ENCODE measurements at regions not wholly inside any gene's neighbourhood (a gene's known extent, or its start where the extent isn't known, plus 50 kb on each side); places are given as distances from the start of the nearest gene placed in this dataset.

DNA sequence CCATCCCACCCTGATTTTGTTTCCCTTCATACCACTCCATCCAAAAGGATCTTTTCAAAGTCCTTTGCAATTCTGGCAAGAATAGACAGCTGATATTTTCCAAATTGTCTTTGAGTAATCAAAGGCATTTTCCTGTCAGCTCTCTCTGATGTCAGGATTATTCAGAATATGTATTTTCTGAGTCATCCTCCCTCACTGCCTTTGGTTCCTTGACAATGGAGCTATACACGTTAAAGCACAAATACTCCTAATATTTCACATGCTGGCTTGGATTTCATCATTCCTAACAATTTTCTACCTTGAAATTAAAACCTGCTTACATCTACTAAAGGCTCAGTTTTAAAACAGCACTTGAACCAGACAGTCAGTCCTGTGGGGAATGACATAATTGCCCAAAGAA lies 379.4 kb downstream of the GADD45G start:
- Histone ChIP-seq H3K4me1 (peaks cover 0 to 4% (median 0%) of the 10 kb centered on the region in 4 donors), H3K27ac (no peak overlapping the region), H3K9me3 (no peaks in the 10 kb centered on the region), H3K4me3 (no peak overlapping the region), H3K27me3 (no peaks in the 10 kb centered on the region), H3K36me3 (no peaks in the 10 kb centered on the region)
- ATAC-seq (ENCODE audit: low FRiP score in 2 of 2) = no peak
- DNase-seq = no peak
- no peak for TF ChIP-seq EP300 (IDR thresholded peaks at IDR 0.05)
- 57 to 79% methylated on average over 1 of the region's 1 CpG for WGBS, 2 donors

GRCh38 chr9:89985068-89985467 lies 380.3 kb downstream of the GADD45G start:
- TF ChIP-seq, protein P1, sequence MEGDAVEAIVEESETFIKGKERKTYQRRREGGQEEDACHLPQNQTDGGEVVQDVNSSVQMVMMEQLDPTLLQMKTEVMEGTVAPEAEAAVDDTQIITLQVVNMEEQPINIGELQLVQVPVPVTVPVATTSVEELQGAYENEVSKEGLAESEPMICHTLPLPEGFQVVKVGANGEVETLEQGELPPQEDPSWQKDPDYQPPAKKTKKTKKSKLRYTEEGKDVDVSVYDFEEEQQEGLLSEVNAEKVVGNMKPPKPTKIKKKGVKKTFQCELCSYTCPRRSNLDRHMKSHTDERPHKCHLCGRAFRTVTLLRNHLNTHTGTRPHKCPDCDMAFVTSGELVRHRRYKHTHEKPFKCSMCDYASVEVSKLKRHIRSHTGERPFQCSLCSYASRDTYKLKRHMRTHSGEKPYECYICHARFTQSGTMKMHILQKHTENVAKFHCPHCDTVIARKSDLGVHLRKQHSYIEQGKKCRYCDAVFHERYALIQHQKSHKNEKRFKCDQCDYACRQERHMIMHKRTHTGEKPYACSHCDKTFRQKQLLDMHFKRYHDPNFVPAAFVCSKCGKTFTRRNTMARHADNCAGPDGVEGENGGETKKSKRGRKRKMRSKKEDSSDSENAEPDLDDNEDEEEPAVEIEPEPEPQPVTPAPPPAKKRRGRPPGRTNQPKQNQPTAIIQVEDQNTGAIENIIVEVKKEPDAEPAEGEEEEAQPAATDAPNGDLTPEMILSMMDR (IDR thresholded peaks at IDR 0.05) = no peak
- TF ChIP-seq POLR2A (IDR thresholded peaks at IDR 0.05) (no peak), EP300 (IDR thresholded peaks at IDR 0.05) (no peak), POLR2AphosphoS5 (IDR thresholded peaks at IDR 0.05) (no peak)
- no peak overlapping the region for H3K27ac ChIP-seq
- ATAC-seq (ENCODE audit: low FRiP score in 2 of 2) (no peak), DNase-seq (no peak)
- peaks cover 0 to 7% (median 0%) of the 10 kb centered on the region in 4 donors for H3K4me1 ChIP-seq
- H3K4me3 ChIP-seq = no peak overlapping the region
- no peaks in the 10 kb centered on the region for H3K36me3 ChIP-seq
- WGBS, 2 donors = 95 to 97% methylated on average over 2 of the region's 2 CpGs
- no peaks in the 10 kb centered on the region for H3K27me3 ChIP-seq
- H3K9me3 ChIP-seq = no peaks in the 10 kb centered on the region

- TF ChIP-seq POLR2A (IDR thresholded peaks at IDR 0.05) = no peak
- TF ChIP-seq, protein P1 (IDR thresholded peaks at IDR 0.05) = no peak
- no peak for TF ChIP-seq POLR2AphosphoS5 (IDR thresholded peaks at IDR 0.05)
- TF ChIP-seq EP300 (IDR thresholded peaks at IDR 0.05) = no peak
- ATAC-seq (ENCODE audit: low FRiP score in 2 of 2) (no peak), DNase-seq (no peak)
- Histone ChIP-seq H3K36me3 (no peaks in the 10 kb centered on the region), H3K4me3 (no peak overlapping the region), H3K4me1 (peaks cover 0 to 7% (median 0%) of the 10 kb centered on the region in 4 donors), H3K9me3 (no peaks in the 10 kb centered on the region), H3K27ac (no peak overlapping the region), H3K27me3 (no peaks in the 10 kb centered on the region)
- 77 to 93% methylated on average over 2 of the region's 2 CpGs for WGBS, 2 donors
These were observed 381.4 kb downstream of the GADD45G start for GRCh38 chr9:89986190-89986589.

DNA sequence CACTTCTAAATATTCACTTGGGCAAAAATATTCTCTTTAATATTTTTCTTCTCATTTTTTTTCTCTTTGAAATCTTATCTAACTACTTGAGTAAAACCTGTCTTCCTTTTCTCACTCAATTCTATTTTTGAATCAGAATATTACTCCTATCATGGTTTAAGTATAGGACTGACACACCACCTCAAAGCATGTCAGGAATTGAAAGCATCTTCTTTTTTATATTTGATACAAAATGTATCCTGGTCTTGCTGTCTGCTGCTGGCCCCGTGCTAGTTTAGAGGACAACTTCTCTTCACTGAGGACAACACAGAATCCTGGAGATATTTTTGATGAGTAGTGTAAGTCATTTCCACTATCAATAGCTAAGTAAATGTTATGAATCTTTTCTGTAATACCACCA lies 383.6 kb downstream of the GADD45G start:
- Histone ChIP-seq H3K4me3 (no peak overlapping the region), H3K4me1 (peaks cover 10 to 20% (median 13%) of the 10 kb centered on the region in 4 donors), H3K27me3 (no peaks in the 10 kb centered on the region), H3K9me3 (no peaks in the 10 kb centered on the region), H3K36me3 (no peaks in the 10 kb centered on the region), H3K27ac (no peak overlapping the region)
- no peak for TF ChIP-seq POLR2A (IDR thresholded peaks at IDR 0.05)
- TF ChIP-seq, protein P1 (IDR thresholded peaks at IDR 0.05) = no peak
- TF ChIP-seq POLR2AphosphoS5 (IDR thresholded peaks at IDR 0.05) = no peak
- no peak for TF ChIP-seq EP300 (IDR thresholded peaks at IDR 0.05)
- ATAC-seq (ENCODE audit: low FRiP score in 2 of 2) = no peak
- DNase-seq = no peak
- 67 to 78% methylated on average over 1 of the region's 1 CpG for WGBS, 2 donors

DNA sequence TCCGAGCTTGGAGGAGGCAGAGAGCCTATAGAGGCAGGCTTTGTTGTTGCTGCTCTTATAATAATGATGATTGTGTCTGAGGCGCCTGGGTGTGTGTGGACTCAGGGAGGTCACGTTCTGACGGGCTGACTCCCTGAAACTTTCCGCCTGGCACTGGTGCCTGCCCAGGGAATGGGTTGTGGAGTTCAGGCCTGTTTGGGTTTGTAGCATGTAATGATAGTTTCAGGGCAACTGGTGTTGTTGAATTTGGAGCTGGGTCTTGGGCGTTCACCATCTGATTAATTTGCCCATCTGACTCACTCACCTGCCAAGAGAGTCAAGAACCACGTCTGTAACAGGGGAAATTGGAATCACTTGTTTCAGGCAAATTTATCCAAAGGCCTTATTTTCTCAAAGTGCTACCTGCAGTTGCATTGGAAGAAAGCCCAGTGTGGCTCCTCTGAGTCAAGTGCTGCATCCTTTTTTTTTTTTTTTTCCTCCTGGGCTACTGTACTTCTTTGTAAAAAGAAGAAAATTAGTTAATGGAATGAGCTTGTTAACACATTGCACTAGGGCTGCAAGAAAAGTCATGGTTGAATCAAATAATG lies 386.5 kb downstream of the GADD45G start:
- H3K27me3 ChIP-seq = no peaks in the 10 kb centered on the region
- TF ChIP-seq POLR2AphosphoS5 (IDR thresholded peaks at IDR 0.05) (no peak), POLR2A (IDR thresholded peaks at IDR 0.05) (no peak), EP300 (IDR thresholded peaks at IDR 0.05) (no peak)
- TF ChIP-seq, protein P1 (IDR thresholded peaks at IDR 0.05) = no peak
- H3K4me3 ChIP-seq = no peak overlapping the region
- DNase-seq = no peak
- H3K4me1 ChIP-seq = peaks cover 23 to 36% (median 32%) of the 10 kb centered on the region in 4 donors
- 86 to 89% methylated on average over 7 of the region's 7 CpGs for WGBS, 2 donors
- ATAC-seq (ENCODE audit: low FRiP score in 2 of 2) = no peak
- H3K27ac ChIP-seq = no peak overlapping the region
- no peaks in the 10 kb centered on the region for H3K36me3 ChIP-seq
- H3K9me3 ChIP-seq = no peaks in the 10 kb centered on the region

All from upper lobe of left lung (tissue), 6 donors.